ENCODE measurements at regions not wholly inside any gene's neighbourhood (a gene's known extent, or its start where the extent isn't known, plus 50 kb on each side); places are given as distances from the start of the nearest gene placed in this dataset.

DNA sequence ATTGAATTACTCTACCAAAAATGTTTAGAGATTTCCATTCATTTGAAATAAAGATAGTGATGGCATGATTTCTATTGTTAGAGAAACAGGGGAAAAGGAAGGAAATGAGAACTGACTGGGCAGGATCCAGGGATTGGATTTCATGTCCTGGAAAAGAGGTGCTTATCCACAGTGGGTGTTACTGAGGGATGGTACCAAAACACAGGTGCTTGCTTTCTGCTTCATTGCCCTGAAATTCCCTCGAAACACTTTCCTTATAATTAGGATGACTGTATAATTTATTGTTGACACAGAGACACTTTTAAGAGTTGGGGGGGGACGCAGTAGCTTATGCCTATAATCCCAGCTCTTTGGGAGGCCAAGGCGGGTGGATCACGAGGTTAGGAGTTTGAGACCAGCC is 185.0 kb upstream of the KCNK2 start:
- peaks cover 5% of the 10 kb centered on the region for H3K9me3 Mint-ChIP-seq
- no peaks in the 10 kb centered on the region for H3K36me3 Mint-ChIP-seq (ENCODE audit: low read depth)
- no peak for DNase-seq
- H3K27me3 Mint-ChIP-seq (ENCODE audit: low read depth, poor library complexity): peaks cover 3% of the 10 kb centered on the region
- peaks cover 6% of the 10 kb centered on the region for H3K4me1 Mint-ChIP-seq
- no peak overlapping the region for H3K4me3 Mint-ChIP-seq
- no peak overlapping the region for H3K27ac Mint-ChIP-seq
- TF ChIP-seq, protein P1, sequence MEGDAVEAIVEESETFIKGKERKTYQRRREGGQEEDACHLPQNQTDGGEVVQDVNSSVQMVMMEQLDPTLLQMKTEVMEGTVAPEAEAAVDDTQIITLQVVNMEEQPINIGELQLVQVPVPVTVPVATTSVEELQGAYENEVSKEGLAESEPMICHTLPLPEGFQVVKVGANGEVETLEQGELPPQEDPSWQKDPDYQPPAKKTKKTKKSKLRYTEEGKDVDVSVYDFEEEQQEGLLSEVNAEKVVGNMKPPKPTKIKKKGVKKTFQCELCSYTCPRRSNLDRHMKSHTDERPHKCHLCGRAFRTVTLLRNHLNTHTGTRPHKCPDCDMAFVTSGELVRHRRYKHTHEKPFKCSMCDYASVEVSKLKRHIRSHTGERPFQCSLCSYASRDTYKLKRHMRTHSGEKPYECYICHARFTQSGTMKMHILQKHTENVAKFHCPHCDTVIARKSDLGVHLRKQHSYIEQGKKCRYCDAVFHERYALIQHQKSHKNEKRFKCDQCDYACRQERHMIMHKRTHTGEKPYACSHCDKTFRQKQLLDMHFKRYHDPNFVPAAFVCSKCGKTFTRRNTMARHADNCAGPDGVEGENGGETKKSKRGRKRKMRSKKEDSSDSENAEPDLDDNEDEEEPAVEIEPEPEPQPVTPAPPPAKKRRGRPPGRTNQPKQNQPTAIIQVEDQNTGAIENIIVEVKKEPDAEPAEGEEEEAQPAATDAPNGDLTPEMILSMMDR (IDR thresholded peaks at IDR 0.05): no peak

DNA sequence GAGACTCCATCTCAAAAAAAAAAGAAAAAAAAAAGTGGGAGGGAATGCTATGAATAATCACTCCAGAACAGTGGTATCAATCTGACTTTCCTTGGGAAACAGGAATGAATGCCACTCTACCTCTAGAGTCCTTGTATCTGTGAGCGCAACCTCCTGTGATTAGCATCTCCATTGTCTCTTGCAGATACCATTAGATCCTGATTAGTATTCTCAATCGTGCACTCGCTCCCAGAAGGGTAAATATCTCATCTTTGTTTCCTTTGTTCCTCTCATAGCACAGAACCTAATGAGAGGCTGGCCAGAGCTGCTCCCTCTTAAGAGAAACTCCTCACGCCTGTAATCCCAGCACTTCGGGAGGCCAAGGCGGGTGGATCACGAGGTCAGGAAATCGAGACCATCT is 184.4 kb upstream of the KCNK2 start:
- H3K4me3 Mint-ChIP-seq: no peak overlapping the region
- H3K4me1 Mint-ChIP-seq: peaks cover 6% of the 10 kb centered on the region
- TF ChIP-seq, protein P1 (IDR thresholded peaks at IDR 0.05): no peak
- H3K9me3 Mint-ChIP-seq: no peaks in the 10 kb centered on the region
- DNase-seq: no peak
- no peak overlapping the region for H3K27ac Mint-ChIP-seq
- H3K27me3 Mint-ChIP-seq (ENCODE audit: low read depth, poor library complexity): peaks cover 3% of the 10 kb centered on the region
- no peaks in the 10 kb centered on the region for H3K36me3 Mint-ChIP-seq (ENCODE audit: low read depth)

DNA sequence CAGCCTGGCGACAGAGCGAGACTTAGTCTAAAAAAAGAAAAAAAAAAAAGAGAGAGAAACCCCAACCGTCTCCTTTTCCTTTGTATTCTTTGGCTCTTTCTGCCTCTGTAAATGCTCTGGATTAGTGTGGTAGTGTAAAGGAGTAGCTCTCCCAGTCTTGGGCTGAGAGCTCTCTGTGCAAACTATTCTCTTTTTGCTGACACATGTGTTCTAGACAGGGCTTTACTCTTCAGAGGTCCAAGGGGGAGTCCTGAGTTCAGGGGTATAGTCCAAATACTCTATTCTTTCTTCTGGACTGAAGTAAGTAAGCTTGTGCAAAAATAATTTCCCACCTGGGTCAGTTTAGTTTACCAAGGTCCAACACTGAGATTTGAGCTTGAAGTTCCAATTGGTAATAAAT is 183.8 kb upstream of the KCNK2 start:
- H3K4me3 Mint-ChIP-seq: no peak overlapping the region

DNA sequence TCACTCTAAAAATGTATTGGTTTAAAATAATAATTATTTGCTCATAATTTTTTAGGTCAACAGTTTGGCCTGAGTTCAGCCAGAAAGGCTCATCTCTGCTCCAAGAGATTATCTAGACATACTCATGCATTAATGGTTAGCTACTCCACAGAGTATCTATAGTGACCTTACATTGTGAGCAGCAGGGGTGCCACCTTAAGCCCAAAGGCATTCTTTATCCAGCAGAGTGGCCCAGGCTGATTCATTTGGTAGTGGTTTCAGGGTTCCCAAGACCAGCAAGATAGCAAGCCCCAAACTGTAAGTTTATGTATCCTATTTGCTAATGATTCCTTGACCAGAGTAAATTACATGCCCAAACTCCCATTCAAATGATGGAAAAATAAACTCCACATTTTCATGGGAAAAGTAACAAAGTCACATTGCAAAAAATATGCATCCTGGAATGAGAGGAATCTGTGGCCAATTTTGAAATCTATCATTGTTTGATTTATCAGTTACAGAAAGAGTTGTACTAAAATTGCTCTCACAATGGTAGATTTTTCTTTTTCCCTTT is 182.6 kb upstream of the KCNK2 start:
- Mint-ChIP-seq H3K27me3 (ENCODE audit: low read depth, poor library complexity) (peaks cover 3% of the 10 kb centered on the region), H3K9me3 (no peaks in the 10 kb centered on the region)

More for the DNA sequence above, 183.8 kb upstream of the KCNK2 start:
- TF ChIP-seq, protein P1 (IDR thresholded peaks at IDR 0.05): no peak
- no peak overlapping the region for H3K27ac Mint-ChIP-seq
- peaks cover 3% of the 10 kb centered on the region for H3K27me3 Mint-ChIP-seq (ENCODE audit: low read depth, poor library complexity)
- H3K36me3 Mint-ChIP-seq (ENCODE audit: low read depth): no peaks in the 10 kb centered on the region
- peaks cover 6% of the 10 kb centered on the region for H3K4me1 Mint-ChIP-seq
- DNase-seq: no peak
- H3K9me3 Mint-ChIP-seq: no peaks in the 10 kb centered on the region

DNA sequence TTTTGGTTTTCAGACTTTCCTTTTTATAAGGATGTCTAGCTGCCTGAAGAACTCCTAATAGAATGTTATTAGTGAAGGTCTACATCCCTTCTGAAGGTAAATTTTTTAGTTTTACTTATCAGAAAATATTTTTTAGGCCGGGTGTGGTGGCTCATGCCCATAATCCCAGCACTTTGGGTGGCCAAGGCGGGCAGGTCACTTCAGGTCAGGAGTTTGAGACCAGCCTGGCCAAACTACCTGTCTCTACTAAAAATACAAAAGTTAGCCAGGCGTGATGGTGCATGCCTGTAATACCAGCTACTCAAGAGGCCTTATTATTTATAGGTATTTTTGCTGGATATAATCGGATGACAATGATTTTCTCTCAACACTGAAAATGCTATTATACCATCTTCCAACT is 181.9 kb upstream of the KCNK2 start:
- H3K36me3 Mint-ChIP-seq (ENCODE audit: low read depth): no peaks in the 10 kb centered on the region
- no peak overlapping the region for H3K27ac Mint-ChIP-seq
- H3K27me3 Mint-ChIP-seq (ENCODE audit: low read depth, poor library complexity): peaks cover 5% of the 10 kb centered on the region
- DNase-seq: no peak
- TF ChIP-seq, protein P1 (IDR thresholded peaks at IDR 0.05): no peak
- H3K9me3 Mint-ChIP-seq: no peaks in the 10 kb centered on the region
- no peak overlapping the region for H3K4me3 Mint-ChIP-seq
- peaks cover 6% of the 10 kb centered on the region for H3K4me1 Mint-ChIP-seq

More for the DNA sequence above, 182.6 kb upstream of the KCNK2 start:
- DNase-seq: no peak
- Mint-ChIP-seq H3K4me3 (no peak overlapping the region), H3K4me1 (peaks cover 11% of the 10 kb centered on the region), H3K27ac (no peak overlapping the region), H3K36me3 (ENCODE audit: low read depth) (no peaks in the 10 kb centered on the region)
- TF ChIP-seq, protein P1 (IDR thresholded peaks at IDR 0.05): no peak

DNA sequence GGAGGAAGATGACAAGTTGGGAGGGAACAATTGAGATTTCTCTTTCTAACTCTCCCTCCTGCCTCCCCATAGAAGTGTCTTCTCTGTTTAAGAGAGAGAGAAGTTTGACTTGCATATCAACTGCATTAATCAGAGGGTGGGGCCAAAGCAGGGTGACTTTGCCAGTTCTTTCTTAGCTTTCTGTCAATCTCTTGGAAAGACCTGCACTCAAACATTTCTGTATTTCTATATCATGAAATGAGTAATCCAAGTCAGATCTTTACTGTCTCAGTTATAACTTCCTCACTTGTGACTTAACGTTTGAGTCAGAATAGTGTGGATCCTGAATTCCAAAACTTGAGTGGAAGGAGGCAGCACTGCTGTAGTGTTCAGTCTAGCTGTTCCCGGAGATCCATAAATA is 180.8 kb upstream of the KCNK2 start:
- H3K9me3 Mint-ChIP-seq: no peaks in the 10 kb centered on the region
- H3K4me1 Mint-ChIP-seq: peaks cover 6% of the 10 kb centered on the region
- TF ChIP-seq, protein P1 (IDR thresholded peaks at IDR 0.05): no peak
- H3K27me3 Mint-ChIP-seq (ENCODE audit: low read depth, poor library complexity): peaks cover 7% of the 10 kb centered on the region
- no peak overlapping the region for H3K4me3 Mint-ChIP-seq
- DNase-seq: no peak
- no peak overlapping the region for H3K27ac Mint-ChIP-seq
- no peaks in the 10 kb centered on the region for H3K36me3 Mint-ChIP-seq (ENCODE audit: low read depth)
